ENCODE measurements at regions not wholly inside any gene's neighbourhood (a gene's known extent, or its start where the extent isn't known, plus 50 kb on each side); places are given as distances from the start of the nearest gene placed in this dataset.

DNA sequence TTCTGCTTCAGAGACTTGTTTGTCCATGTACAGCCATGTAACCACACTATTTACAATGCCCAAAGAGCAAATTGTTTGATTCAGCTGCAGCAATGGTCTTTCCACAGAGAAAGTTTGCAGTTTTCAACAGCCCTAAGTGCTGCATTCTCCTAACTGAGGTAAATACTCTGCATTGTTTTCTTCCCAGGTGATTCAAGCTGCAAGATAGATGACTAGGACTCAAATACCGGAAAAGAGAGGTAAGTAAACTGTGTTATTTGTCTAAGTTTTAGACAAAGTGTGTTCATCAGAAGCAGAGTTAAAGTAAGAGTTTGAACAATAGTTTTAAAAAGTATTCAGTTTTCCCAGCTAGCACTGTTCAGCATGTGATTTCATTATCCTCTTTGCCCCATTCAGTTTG is 1046.7 kb upstream of the C9orf72 start:
- TF ChIP-seq BACH1 (IDR thresholded peaks at IDR 0.05; ENCODE audit: low read length) (no peak), SRF (IDR thresholded peaks at IDR 0.05; ENCODE audit: low read depth, low read length) (no peak), RAD21 (IDR thresholded peaks at IDR 0.05 in 1 of 2, conservative IDR thresholded peaks at IDR 0.05 in 1 of 2; ENCODE audit: low read depth in 2 of 2, low read length in 2 of 2) (no peak), POLR2A (IDR thresholded peaks at IDR 0.05; ENCODE audit: control extremely low read depth in 1 of 2, low read depth in 2 of 2, low read length in 2 of 2) (no peak)
- TF ChIP-seq, protein P1, sequence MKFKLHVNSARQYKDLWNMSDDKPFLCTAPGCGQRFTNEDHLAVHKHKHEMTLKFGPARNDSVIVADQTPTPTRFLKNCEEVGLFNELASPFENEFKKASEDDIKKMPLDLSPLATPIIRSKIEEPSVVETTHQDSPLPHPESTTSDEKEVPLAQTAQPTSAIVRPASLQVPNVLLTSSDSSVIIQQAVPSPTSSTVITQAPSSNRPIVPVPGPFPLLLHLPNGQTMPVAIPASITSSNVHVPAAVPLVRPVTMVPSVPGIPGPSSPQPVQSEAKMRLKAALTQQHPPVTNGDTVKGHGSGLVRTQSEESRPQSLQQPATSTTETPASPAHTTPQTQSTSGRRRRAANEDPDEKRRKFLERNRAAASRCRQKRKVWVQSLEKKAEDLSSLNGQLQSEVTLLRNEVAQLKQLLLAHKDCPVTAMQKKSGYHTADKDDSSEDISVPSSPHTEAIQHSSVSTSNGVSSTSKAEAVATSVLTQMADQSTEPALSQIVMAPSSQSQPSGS (IDR thresholded peaks at IDR 0.05; ENCODE audit: low read length) = no peak
- TF ChIP-seq, protein P2, sequence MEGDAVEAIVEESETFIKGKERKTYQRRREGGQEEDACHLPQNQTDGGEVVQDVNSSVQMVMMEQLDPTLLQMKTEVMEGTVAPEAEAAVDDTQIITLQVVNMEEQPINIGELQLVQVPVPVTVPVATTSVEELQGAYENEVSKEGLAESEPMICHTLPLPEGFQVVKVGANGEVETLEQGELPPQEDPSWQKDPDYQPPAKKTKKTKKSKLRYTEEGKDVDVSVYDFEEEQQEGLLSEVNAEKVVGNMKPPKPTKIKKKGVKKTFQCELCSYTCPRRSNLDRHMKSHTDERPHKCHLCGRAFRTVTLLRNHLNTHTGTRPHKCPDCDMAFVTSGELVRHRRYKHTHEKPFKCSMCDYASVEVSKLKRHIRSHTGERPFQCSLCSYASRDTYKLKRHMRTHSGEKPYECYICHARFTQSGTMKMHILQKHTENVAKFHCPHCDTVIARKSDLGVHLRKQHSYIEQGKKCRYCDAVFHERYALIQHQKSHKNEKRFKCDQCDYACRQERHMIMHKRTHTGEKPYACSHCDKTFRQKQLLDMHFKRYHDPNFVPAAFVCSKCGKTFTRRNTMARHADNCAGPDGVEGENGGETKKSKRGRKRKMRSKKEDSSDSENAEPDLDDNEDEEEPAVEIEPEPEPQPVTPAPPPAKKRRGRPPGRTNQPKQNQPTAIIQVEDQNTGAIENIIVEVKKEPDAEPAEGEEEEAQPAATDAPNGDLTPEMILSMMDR (IDR thresholded peaks at IDR 0.05; ENCODE audit: control extremely low read depth in 1 of 3, insufficient read depth in 1 of 3, low read depth in 1 of 3, low read length in 3 of 3) = no peak
